ENCODE measurements at regions not wholly inside any gene's neighbourhood (a gene's known extent, or its start where the extent isn't known, plus 50 kb on each side); places are given as distances from the start of the nearest gene placed in this dataset.

DNA sequence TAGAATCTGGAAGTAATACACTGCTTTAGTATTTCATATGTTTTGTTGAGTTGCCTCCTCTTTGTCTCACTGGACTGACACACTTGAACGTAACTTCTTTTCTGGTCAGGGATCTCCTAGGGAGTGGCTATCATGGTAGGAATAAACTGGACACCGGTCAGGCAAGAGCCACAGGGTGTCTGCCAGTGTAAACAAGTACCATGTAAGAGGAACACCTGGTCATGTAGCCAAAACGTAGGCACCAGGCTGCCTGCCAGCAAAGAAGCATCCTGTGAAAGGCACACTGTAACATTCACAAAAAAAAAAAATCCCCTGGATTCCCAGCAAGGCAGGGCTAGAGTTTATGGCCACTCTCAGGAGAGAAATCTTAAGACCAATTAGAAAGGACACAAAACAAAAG is 372.8 kb upstream of the RND3 start:
- CTCF ChIA-PET = no interaction called here
- H3K36me3 Mint-ChIP-seq (ENCODE audit: low read depth) = no peaks in the 10 kb centered on the region
- intact Hi-C loops (cut with micrococcal nuclease) = no loop called here

DNA sequence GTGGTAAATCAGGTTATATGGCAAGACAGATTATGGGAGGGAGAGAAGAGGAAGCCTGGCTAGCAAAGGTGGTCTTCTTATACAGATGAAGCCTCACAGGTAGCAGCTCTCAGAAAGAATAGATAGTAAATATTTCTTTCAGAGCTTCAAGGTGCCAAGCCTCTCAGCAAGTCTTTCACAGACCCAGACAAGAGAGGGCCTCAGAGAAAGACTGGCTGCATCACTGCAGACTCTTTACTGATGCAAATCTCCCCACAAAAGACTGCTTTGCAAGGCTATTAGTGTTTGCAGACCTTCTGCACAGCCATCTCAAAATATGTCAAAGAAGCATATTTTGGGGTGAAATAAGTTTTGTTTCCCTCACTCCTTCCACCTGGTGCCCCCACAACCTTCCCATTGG is 372.4 kb upstream of the RND3 start:
- Mint-ChIP-seq H3K27me3 (peaks cover 2% of the 10 kb centered on the region), H3K27ac (no peak overlapping the region), H3K4me1 (ENCODE audit: low read depth) (no peaks in the 10 kb centered on the region), H3K9me3 (peaks cover 1% of the 10 kb centered on the region), H3K4me3 (no peak overlapping the region), H3K36me3 (ENCODE audit: low read depth) (no peaks in the 10 kb centered on the region)
- POLR2A ChIA-PET = no interaction called here
- no peak for TF ChIP-seq CTCF (IDR thresholded peaks at IDR 0.05)
- CTCF ChIA-PET = no interaction called here
- intact Hi-C loops (cut with micrococcal nuclease) = no loop called here
- DNase-seq (no peak), ATAC-seq (no peak)

More for the DNA sequence above, 372.8 kb upstream of the RND3 start:
- DNase-seq = no peak
- ATAC-seq = no peak
- Mint-ChIP-seq H3K4me3 (no peak overlapping the region), H3K9me3 (peaks cover 3% of the 10 kb centered on the region), H3K27me3 (peaks cover 2% of the 10 kb centered on the region), H3K27ac (no peak overlapping the region), H3K4me1 (ENCODE audit: low read depth) (no peaks in the 10 kb centered on the region)
- POLR2A ChIA-PET = no interaction called here
- TF ChIP-seq CTCF (IDR thresholded peaks at IDR 0.05) = no peak

DNA sequence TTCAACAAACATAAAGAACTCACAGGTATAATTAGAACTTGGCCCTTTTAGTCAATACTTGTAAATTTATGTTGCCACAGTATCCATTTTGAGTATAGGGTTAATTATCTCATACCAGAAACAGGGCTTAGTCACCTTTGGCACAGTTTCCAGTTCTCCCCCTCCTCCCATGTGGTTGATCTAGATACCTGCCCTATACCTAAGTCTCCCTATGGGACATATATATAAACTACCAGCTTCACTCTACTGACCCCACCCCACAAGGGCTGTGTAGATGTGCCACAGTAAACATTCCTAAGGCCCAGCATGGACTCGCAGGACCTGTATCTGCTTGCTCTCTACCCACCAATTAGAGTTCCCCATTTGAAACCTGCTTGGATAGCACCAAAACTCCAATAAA is 371.7 kb upstream of the RND3 start:
- no peak for ATAC-seq
- Mint-ChIP-seq H3K36me3 (ENCODE audit: low read depth) (no peaks in the 10 kb centered on the region), H3K4me3 (no peak overlapping the region), H3K4me1 (ENCODE audit: low read depth) (no peaks in the 10 kb centered on the region), H3K9me3 (no peaks in the 10 kb centered on the region), H3K27ac (no peak overlapping the region), H3K27me3 (peaks cover 2% of the 10 kb centered on the region)
- POLR2A ChIA-PET = no interaction called here
- DNase-seq = no peak
- intact Hi-C loops (cut with micrococcal nuclease) = no loop called here
- CTCF ChIA-PET = no interaction called here
- no peak for TF ChIP-seq CTCF (IDR thresholded peaks at IDR 0.05)

DNA sequence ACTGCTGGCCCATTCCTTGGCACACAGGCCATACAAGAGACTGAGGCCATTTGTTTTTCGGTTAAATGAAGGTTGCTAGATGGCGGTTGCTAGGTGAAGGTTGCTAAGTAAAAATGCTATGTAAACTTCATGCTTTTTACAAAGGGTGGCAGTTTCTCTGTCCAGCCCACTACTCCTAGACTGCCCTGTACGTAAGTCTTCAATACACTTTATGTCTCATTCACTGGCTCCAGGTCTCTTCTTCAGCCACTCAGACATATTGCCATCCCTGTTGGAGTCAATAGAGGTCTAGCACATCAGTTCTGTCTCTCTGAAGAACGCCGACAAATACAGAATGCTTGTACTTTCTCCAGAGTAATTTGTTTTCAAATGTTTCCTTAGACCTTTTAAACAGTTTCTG is 370.9 kb upstream of the RND3 start:
- ChIA-PET POLR2A (no interaction called here), CTCF (no interaction called here)
- DNase-seq (no peak), ATAC-seq (no peak)
- intact Hi-C loops (cut with micrococcal nuclease) = no loop called here
- Mint-ChIP-seq H3K27ac (no peak overlapping the region), H3K4me1 (ENCODE audit: low read depth) (no peaks in the 10 kb centered on the region), H3K9me3 (no peaks in the 10 kb centered on the region), H3K36me3 (ENCODE audit: low read depth) (no peaks in the 10 kb centered on the region), H3K27me3 (peaks cover 2% of the 10 kb centered on the region), H3K4me3 (no peak overlapping the region)
- no peak for TF ChIP-seq CTCF (IDR thresholded peaks at IDR 0.05)

DNA sequence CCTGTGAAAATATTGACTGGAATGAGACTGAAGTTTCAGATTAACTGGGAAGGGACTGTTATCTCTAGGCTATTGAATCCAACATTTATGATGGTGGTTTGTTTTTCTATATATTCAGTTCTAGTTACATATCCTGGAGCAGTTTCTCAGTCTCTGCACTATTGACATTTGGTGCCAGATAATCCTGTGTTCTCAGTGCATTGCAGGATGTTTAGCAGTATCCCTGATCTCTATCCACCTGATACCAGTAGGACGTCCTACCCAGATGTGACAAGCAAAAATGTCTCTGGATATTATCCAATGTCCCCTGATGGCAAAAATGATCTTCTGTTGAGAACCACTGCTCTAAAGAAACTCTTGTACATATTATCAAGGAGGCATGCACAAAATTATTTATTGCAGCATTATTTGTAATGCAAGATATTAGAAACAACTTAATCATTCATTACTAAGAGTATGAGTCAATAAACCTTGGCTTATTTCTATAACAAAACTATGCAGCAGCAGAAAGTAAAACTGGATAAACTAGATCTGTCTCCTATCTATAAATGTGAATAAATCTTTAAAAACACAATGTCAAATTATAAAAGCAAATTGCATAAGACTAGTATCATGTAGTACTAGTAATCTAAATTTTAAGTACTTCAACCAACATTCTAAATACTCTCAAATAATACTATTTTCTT is 369.3 kb upstream of the RND3 start:
- TF ChIP-seq CTCF (IDR thresholded peaks at IDR 0.05) = no peak
- intact Hi-C loops (cut with micrococcal nuclease) = no loop called here
- DNase-seq (no peak), ATAC-seq (no peak)
- ChIA-PET CTCF (no interaction called here), POLR2A (no interaction called here)
- no peaks in the 10 kb centered on the region for H3K36me3 Mint-ChIP-seq (ENCODE audit: low read depth)
- H3K9me3 Mint-ChIP-seq = no peaks in the 10 kb centered on the region
- H3K4me1 Mint-ChIP-seq (ENCODE audit: low read depth) = no peaks in the 10 kb centered on the region
- H3K4me3 Mint-ChIP-seq = no peak overlapping the region
- peaks cover 2% of the 10 kb centered on the region for H3K27me3 Mint-ChIP-seq
- no peak overlapping the region for H3K27ac Mint-ChIP-seq
